ENCODE measurements at regions not wholly inside any gene's neighbourhood (a gene's known extent, or its start where the extent isn't known, plus 50 kb on each side); places are given as distances from the start of the nearest gene placed in this dataset.

- Histone ChIP-seq H4K20me1 (ENCODE audit: insufficient read depth, low read length) (no peaks in the 10 kb centered on the region), H3K4me2 (ENCODE audit: low read length) (no peak overlapping the region), H3K27ac (ENCODE audit: low read length) (no peak overlapping the region), H3K9ac (ENCODE audit: low read length) (no peak overlapping the region), H3K4me1 (ENCODE audit: low read length) (no peaks in the 10 kb centered on the region), H3K36me3 (replicated peaks; ENCODE audit: low read depth, low read length) (no peaks in the 10 kb centered on the region), H3K27me3 (ENCODE audit: low read depth, low read length) (no peaks in the 10 kb centered on the region), H2AFZ (ENCODE audit: low read depth, low read length) (no peak overlapping the region), H3K9me3 (ENCODE audit: insufficient read depth, low read length) (no peaks in the 10 kb centered on the region), H3K79me2 (ENCODE audit: low read length) (no peaks in the 10 kb centered on the region), H3K4me3 (ENCODE audit: low read length) (no peak overlapping the region)
- no peak for TF ChIP-seq CTCF (IDR thresholded peaks at IDR 0.05; ENCODE audit: low read depth, low read length)
- TF ChIP-seq EZH2phosphoT487 (IDR thresholded peaks at IDR 0.05; ENCODE audit: low read depth): no peak
These were observed 290.1 kb upstream of the CDH9 start for GRCh38 chr5:27328480-27328879.

- no peak for TF ChIP-seq EZH2phosphoT487 (IDR thresholded peaks at IDR 0.05; ENCODE audit: low read depth)
- TF ChIP-seq CTCF (IDR thresholded peaks at IDR 0.05; ENCODE audit: low read depth, low read length): no peak
- Histone ChIP-seq H3K9ac (ENCODE audit: low read length) (no peak overlapping the region), H3K27ac (ENCODE audit: low read length) (no peak overlapping the region)
These were observed 287.1 kb upstream of the CDH9 start for GRCh38 chr5:27325513-27325912.

GRCh38 chr5:27318701-27319100, 280.3 kb upstream of the CDH9 start:
- no peak overlapping the region for H3K4me2 ChIP-seq (ENCODE audit: low read length)
- H4K20me1 ChIP-seq (ENCODE audit: insufficient read depth, low read length): no peaks in the 10 kb centered on the region
- no peak overlapping the region for H3K9ac ChIP-seq (ENCODE audit: low read length)
- no peaks in the 10 kb centered on the region for H3K36me3 ChIP-seq (replicated peaks; ENCODE audit: low read depth, low read length)
- no peak overlapping the region for H3K4me3 ChIP-seq (ENCODE audit: low read length)
- no peaks in the 10 kb centered on the region; the same call in 1 of the 2 replicates for H3K4me1 ChIP-seq (ENCODE audit: low read length)
- H3K27ac ChIP-seq (ENCODE audit: low read length): no peak overlapping the region
- H3K79me2 ChIP-seq (ENCODE audit: low read length): no peaks in the 10 kb centered on the region
- H3K9me3 ChIP-seq (ENCODE audit: insufficient read depth, low read length): no peaks in the 10 kb centered on the region
- H3K27me3 ChIP-seq (ENCODE audit: low read depth, low read length): no peaks in the 10 kb centered on the region
- TF ChIP-seq EZH2phosphoT487 (IDR thresholded peaks at IDR 0.05; ENCODE audit: low read depth) (no peak), CTCF (IDR thresholded peaks at IDR 0.05; ENCODE audit: low read depth, low read length) (no peak)
- H2AFZ ChIP-seq (ENCODE audit: low read depth, low read length): no peak overlapping the region

More at GRCh38 chr5:27325513-27325912, 287.1 kb upstream of the CDH9 start:
- no peaks in the 10 kb centered on the region for H3K79me2 ChIP-seq (ENCODE audit: low read length)
- no peak overlapping the region for H2AFZ ChIP-seq (ENCODE audit: low read depth, low read length)
- no peak overlapping the region for H3K4me2 ChIP-seq (ENCODE audit: low read length)
- no peaks in the 10 kb centered on the region for H4K20me1 ChIP-seq (ENCODE audit: insufficient read depth, low read length)
- no peaks in the 10 kb centered on the region for H3K4me1 ChIP-seq (ENCODE audit: low read length)
- H3K36me3 ChIP-seq (replicated peaks; ENCODE audit: low read depth, low read length): no peaks in the 10 kb centered on the region
- H3K9me3 ChIP-seq (ENCODE audit: insufficient read depth, low read length): no peaks in the 10 kb centered on the region
- H3K27me3 ChIP-seq (ENCODE audit: low read depth, low read length): no peaks in the 10 kb centered on the region
- H3K4me3 ChIP-seq (ENCODE audit: low read length): no peak overlapping the region

GRCh38 chr5:27316271-27316650, 277.9 kb upstream of the CDH9 start:
- H3K9me3 ChIP-seq (ENCODE audit: insufficient read depth, low read length): no peaks in the 10 kb centered on the region
- no peaks in the 10 kb centered on the region for H4K20me1 ChIP-seq (ENCODE audit: insufficient read depth, low read length)
- no peaks in the 10 kb centered on the region; the same call in 1 of the 2 replicates for H3K4me1 ChIP-seq (ENCODE audit: low read length)
- no peaks in the 10 kb centered on the region for H3K36me3 ChIP-seq (replicated peaks; ENCODE audit: low read depth, low read length)
- H3K9ac ChIP-seq (ENCODE audit: low read length): no peak overlapping the region
- H3K4me2 ChIP-seq (ENCODE audit: low read length): no peak overlapping the region
- TF ChIP-seq EZH2phosphoT487 (IDR thresholded peaks at IDR 0.05; ENCODE audit: low read depth) (no peak), CTCF (IDR thresholded peaks at IDR 0.05; ENCODE audit: low read depth, low read length) (no peak)
- H3K27ac ChIP-seq (ENCODE audit: low read length): no peak overlapping the region
- no peak overlapping the region for H3K4me3 ChIP-seq (ENCODE audit: low read length)
- H3K27me3 ChIP-seq (ENCODE audit: low read depth, low read length): no peaks in the 10 kb centered on the region
- H2AFZ ChIP-seq (ENCODE audit: low read depth, low read length): no peak overlapping the region
- no peaks in the 10 kb centered on the region for H3K79me2 ChIP-seq (ENCODE audit: low read length)

Measured in OCI-LY3 (cell line).